ENCODE measurements at regions not wholly inside any gene's neighbourhood (a gene's known extent, or its start where the extent isn't known, plus 50 kb on each side); places are given as distances from the start of the nearest gene placed in this dataset.

DNA sequence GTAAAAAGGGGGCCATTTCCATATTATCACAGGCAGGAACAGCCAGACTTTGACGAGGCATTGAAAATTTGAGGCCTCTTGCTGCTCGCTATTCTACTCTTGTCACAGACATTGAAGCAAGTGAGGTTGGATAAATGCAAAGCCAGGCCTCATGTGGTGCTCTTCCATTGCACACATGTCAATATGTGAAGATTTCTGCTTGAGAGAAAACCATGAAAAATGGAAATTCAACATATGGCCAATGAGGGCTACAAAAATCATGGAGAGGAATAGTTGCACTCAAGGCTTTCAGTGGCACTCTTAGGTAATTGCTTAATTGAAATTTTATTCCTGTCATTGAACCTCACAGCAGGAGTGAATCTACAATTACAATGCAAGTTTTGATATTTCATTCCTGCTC lies 185.6 kb upstream of the MBNL1 start:
- Histone ChIP-seq H3K9ac (ENCODE audit: low read length) (no peak overlapping the region), H3K9me3 (ENCODE audit: control insufficient read depth, low read length) (no peaks in the 10 kb centered on the region), H3K36me3 (ENCODE audit: control insufficient read depth, insufficient read depth, low read length, severe bottlenecking) (no peaks in the 10 kb centered on the region), H3K4me3 (ENCODE audit: low read length) (no peak overlapping the region), H3K4me1 (ENCODE audit: control insufficient read depth, insufficient read depth, low read length) (peaks cover 22% of the 10 kb centered on the region), H3K27me3 (replicated peaks; ENCODE audit: control insufficient read depth, insufficient read depth, low read length) (no peaks in the 10 kb centered on the region)
- no peak for DNase-seq (ENCODE audit: low read depth)

DNA sequence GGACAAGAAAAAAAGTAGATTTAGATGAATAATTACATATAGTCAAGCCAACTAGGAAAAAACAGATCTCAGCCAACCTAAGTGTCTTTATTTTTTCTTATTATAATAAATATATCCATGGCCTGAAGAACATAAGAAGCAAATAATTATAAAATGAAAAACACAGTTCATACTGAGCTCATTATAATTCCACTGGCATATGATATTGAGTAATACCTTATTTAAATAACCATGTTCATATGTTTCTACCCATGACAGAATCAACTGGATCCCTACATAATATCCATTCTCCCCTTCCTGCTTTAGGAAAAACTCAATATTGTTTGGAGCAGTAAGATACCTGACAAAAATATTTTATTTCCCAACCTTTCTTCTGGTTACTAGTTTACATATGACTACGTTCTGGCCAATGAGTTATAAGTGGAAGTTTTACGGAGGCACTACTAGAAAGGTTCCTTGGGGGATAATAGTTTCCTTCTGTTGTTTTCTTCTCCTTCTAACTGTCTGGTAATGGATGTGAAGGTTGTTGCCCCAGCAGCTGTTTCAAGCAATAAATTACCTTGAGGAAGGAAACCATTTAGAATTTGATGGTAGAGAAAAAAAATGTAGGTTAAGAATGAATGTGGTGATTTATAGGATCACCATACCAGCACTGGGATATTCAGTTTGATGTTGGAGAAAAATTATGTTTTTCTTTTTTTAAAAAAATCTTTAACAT lies 184.1 kb upstream of the MBNL1 start:
- no peaks in the 10 kb centered on the region for H3K9me3 ChIP-seq (ENCODE audit: control insufficient read depth, low read length)
- no peaks in the 10 kb centered on the region for H3K27me3 ChIP-seq (replicated peaks; ENCODE audit: control insufficient read depth, insufficient read depth, low read length)
- no peaks in the 10 kb centered on the region for H3K36me3 ChIP-seq (ENCODE audit: control insufficient read depth, insufficient read depth, low read length, severe bottlenecking)
- H3K4me3 ChIP-seq (ENCODE audit: low read length), result no peak overlapping the region
- H3K4me1 ChIP-seq (ENCODE audit: control insufficient read depth, insufficient read depth, low read length), result peaks cover 24% of the 10 kb centered on the region
- no peak for DNase-seq (ENCODE audit: low read depth)
- no peak overlapping the region for H3K9ac ChIP-seq (ENCODE audit: low read length)

GRCh38 chr3:152087153-152087552 lies 181.6 kb upstream of the MBNL1 start:
- H3K27me3 ChIP-seq (replicated peaks; ENCODE audit: control insufficient read depth, insufficient read depth, low read length), result no peaks in the 10 kb centered on the region
- peak overlapping the region; percentile 80 for H3K9ac ChIP-seq (ENCODE audit: low read length)
- DNase-seq (ENCODE audit: low read depth), result no peak
- H3K4me3 ChIP-seq (ENCODE audit: low read length), result peak overlapping the region; percentile 44
- no peaks in the 10 kb centered on the region for H3K36me3 ChIP-seq (ENCODE audit: control insufficient read depth, insufficient read depth, low read length, severe bottlenecking)
- peaks cover 24% of the 10 kb centered on the region for H3K4me1 ChIP-seq (ENCODE audit: control insufficient read depth, insufficient read depth, low read length)
- no peaks in the 10 kb centered on the region for H3K9me3 ChIP-seq (ENCODE audit: control insufficient read depth, low read length)

DNA sequence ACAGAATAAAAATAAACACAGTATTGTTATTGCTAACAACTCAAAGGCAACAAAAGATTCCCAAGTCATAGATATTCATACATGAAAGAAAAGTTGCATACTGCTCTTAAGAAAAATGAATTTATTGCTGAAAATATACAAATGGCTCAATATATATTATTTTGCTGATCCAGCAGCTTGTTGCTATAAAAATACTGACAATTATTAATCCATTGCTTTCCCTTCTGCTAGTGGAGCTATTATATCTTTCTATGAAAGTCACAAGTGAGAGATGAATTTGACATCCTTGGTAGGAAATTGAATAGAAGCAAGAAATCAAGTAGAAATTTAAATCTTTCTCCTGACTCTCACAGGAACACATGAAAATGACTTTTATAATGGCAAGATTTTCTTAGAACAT lies 179.2 kb upstream of the MBNL1 start:
- Histone ChIP-seq H3K36me3 (ENCODE audit: control insufficient read depth, insufficient read depth, low read length, severe bottlenecking) (no peaks in the 10 kb centered on the region), H3K27me3 (replicated peaks; ENCODE audit: control insufficient read depth, insufficient read depth, low read length) (no peaks in the 10 kb centered on the region), H3K9ac (ENCODE audit: low read length) (no peak overlapping the region), H3K4me3 (ENCODE audit: low read length) (no peak overlapping the region), H3K4me1 (ENCODE audit: control insufficient read depth, insufficient read depth, low read length) (peaks cover 24% of the 10 kb centered on the region), H3K9me3 (ENCODE audit: control insufficient read depth, low read length) (peaks cover 6% of the 10 kb centered on the region)
- no peak for DNase-seq (ENCODE audit: low read depth)

GRCh38 chr3:152091725-152092124 lies 177.0 kb upstream of the MBNL1 start:
- DNase-seq (ENCODE audit: low read depth), result no peak

DNA sequence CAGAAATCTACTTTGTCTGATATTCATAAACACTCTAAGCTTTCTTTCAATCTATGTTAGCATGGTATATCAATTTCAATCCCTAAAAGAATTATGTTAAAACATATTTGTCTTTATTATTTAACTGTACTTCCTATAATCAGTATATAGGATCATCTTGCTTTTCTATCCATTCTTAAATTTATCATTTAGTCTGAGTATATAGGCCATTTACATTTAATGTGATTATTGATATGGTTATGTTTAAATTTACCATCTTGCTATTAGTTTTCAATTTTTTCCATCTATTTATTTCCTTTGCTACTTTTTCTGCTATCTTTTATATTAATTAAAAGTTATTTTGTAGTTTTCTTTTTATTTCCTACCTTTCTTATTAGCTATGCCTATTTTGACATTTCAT lies 174.8 kb upstream of the MBNL1 start:
- Histone ChIP-seq H3K27me3 (replicated peaks; ENCODE audit: control insufficient read depth, insufficient read depth, low read length) (no peaks in the 10 kb centered on the region), H3K4me3 (ENCODE audit: low read length) (no peak overlapping the region), H3K9me3 (ENCODE audit: control insufficient read depth, low read length) (peaks cover 6% of the 10 kb centered on the region), H3K36me3 (ENCODE audit: control insufficient read depth, insufficient read depth, low read length, severe bottlenecking) (no peaks in the 10 kb centered on the region), H3K4me1 (ENCODE audit: control insufficient read depth, insufficient read depth, low read length) (no peaks in the 10 kb centered on the region), H3K9ac (ENCODE audit: low read length) (no peak overlapping the region)
- DNase-seq (ENCODE audit: low read depth), result no peak

More at GRCh38 chr3:152091725-152092124, 177.0 kb upstream of the MBNL1 start:
- Histone ChIP-seq H3K9me3 (ENCODE audit: control insufficient read depth, low read length) (peaks cover 6% of the 10 kb centered on the region), H3K4me1 (ENCODE audit: control insufficient read depth, insufficient read depth, low read length) (peaks cover 17% of the 10 kb centered on the region), H3K27me3 (replicated peaks; ENCODE audit: control insufficient read depth, insufficient read depth, low read length) (no peaks in the 10 kb centered on the region), H3K9ac (ENCODE audit: low read length) (no peak overlapping the region), H3K4me3 (ENCODE audit: low read length) (no peak overlapping the region), H3K36me3 (ENCODE audit: control insufficient read depth, insufficient read depth, low read length, severe bottlenecking) (no peaks in the 10 kb centered on the region)

DNA sequence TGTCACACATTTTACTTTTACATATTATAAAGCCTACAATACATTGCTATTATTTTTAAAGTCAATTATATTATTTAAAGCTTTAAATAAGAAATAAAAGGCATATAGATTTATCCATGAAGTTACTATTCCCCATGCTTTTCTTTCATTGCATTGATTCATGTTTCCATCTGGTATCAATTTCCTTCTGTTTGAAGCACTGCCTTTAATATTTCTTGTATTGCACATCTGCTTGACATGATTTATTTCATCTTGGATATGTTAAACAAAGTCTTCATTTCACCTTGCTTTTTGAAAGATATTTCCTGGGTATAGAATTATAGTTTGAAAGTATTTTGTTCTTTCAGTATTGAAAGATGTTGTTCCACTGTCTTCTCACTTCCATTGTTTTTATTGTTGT lies 174.3 kb upstream of the MBNL1 start:
- no peaks in the 10 kb centered on the region for H3K36me3 ChIP-seq (ENCODE audit: control insufficient read depth, insufficient read depth, low read length, severe bottlenecking)
- DNase-seq (ENCODE audit: low read depth), result no peak
- H3K9ac ChIP-seq (ENCODE audit: low read length), result no peak overlapping the region
- no peak overlapping the region for H3K4me3 ChIP-seq (ENCODE audit: low read length)
- H3K27me3 ChIP-seq (replicated peaks; ENCODE audit: control insufficient read depth, insufficient read depth, low read length), result no peaks in the 10 kb centered on the region
- peaks cover 6% of the 10 kb centered on the region for H3K9me3 ChIP-seq (ENCODE audit: control insufficient read depth, low read length)
- no peaks in the 10 kb centered on the region for H3K4me1 ChIP-seq (ENCODE audit: control insufficient read depth, insufficient read depth, low read length)

DNA sequence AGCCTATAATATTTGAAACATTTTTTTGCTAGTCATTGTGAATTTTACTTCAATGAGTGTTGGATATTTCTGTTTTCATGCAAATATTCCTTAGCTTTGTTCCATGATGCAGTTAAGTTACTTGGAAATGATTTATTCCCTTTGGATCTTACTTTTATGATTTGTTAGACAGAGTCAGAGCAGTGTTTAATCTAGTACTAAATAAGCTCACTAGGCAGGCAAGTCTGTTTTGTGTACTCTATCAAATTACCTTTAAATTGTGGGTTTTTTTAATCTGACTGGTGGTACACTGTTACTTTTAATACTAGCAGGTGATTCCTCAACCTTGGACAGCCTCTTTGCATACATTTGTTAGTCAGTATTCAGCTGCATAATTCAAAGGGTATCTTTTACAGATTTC lies 173.3 kb upstream of the MBNL1 start:
- no peak overlapping the region for H3K4me3 ChIP-seq (ENCODE audit: low read length)
- no peak for DNase-seq (ENCODE audit: low read depth)

GRCh38 chr3:152096280-152096906 lies 172.3 kb upstream of the MBNL1 start:
- no peak overlapping the region for H3K9ac ChIP-seq (ENCODE audit: low read length)
- H3K27me3 ChIP-seq (replicated peaks; ENCODE audit: control insufficient read depth, insufficient read depth, low read length), result no peaks in the 10 kb centered on the region
- no peaks in the 10 kb centered on the region for H3K4me1 ChIP-seq (ENCODE audit: control insufficient read depth, insufficient read depth, low read length)
- no peaks in the 10 kb centered on the region for H3K36me3 ChIP-seq (ENCODE audit: control insufficient read depth, insufficient read depth, low read length, severe bottlenecking)
- no peak overlapping the region for H3K4me3 ChIP-seq (ENCODE audit: low read length)
- DNase-seq (ENCODE audit: low read depth), result no peak
- H3K9me3 ChIP-seq (ENCODE audit: control insufficient read depth, low read length), result peaks cover 6% of the 10 kb centered on the region

More for the DNA sequence above, 173.3 kb upstream of the MBNL1 start:
- Histone ChIP-seq H3K36me3 (ENCODE audit: control insufficient read depth, insufficient read depth, low read length, severe bottlenecking) (no peaks in the 10 kb centered on the region), H3K9me3 (ENCODE audit: control insufficient read depth, low read length) (peaks cover 6% of the 10 kb centered on the region), H3K9ac (ENCODE audit: low read length) (no peak overlapping the region), H3K27me3 (replicated peaks; ENCODE audit: control insufficient read depth, insufficient read depth, low read length) (no peaks in the 10 kb centered on the region), H3K4me1 (ENCODE audit: control insufficient read depth, insufficient read depth, low read length) (no peaks in the 10 kb centered on the region)

DNA sequence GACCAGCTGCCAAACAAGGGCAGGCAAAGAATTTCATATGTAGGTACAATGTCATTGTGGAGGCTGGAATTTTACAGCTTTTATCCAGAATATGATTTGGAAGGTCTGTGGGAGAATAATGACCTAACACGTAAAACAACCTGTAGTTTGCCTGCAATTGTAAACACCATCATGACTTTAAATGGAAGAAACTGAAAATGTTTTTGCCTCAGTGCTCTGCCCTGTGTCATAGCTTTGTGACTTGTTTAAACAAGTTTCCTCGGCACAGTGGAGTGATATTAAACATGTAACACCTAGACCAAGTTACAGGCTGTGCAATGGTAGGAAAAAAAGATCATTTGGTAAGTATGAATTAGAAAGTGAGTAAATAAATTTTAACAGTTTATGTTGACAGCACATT lies 171.6 kb upstream of the MBNL1 start:
- H3K27me3 ChIP-seq (replicated peaks; ENCODE audit: control insufficient read depth, insufficient read depth, low read length), result no peaks in the 10 kb centered on the region
- DNase-seq (ENCODE audit: low read depth), result no peak
- H3K4me3 ChIP-seq (ENCODE audit: low read length), result no peak overlapping the region
- H3K9ac ChIP-seq (ENCODE audit: low read length), result no peak overlapping the region
- no peaks in the 10 kb centered on the region for H3K36me3 ChIP-seq (ENCODE audit: control insufficient read depth, insufficient read depth, low read length, severe bottlenecking)
- H3K9me3 ChIP-seq (ENCODE audit: control insufficient read depth, low read length), result peaks cover 6% of the 10 kb centered on the region
- H3K4me1 ChIP-seq (ENCODE audit: control insufficient read depth, insufficient read depth, low read length), result no peaks in the 10 kb centered on the region

GRCh38 chr3:152097770-152098169 lies 171.0 kb upstream of the MBNL1 start:
- Histone ChIP-seq H3K27me3 (replicated peaks; ENCODE audit: control insufficient read depth, insufficient read depth, low read length) (no peaks in the 10 kb centered on the region), H3K9ac (ENCODE audit: low read length) (no peak overlapping the region), H3K4me1 (ENCODE audit: control insufficient read depth, insufficient read depth, low read length) (no peaks in the 10 kb centered on the region), H3K9me3 (ENCODE audit: control insufficient read depth, low read length) (peaks cover 6% of the 10 kb centered on the region), H3K4me3 (ENCODE audit: low read length) (no peak overlapping the region), H3K36me3 (ENCODE audit: control insufficient read depth, insufficient read depth, low read length, severe bottlenecking) (no peaks in the 10 kb centered on the region)
- no peak for DNase-seq (ENCODE audit: low read depth)
